Stomach (tissue), 4 donors: ENCODE measurements at regions not wholly inside any gene's neighbourhood (a gene's known extent, or its start where the extent isn't known, plus 50 kb on each side); places are given as distances from the start of the nearest gene placed in this dataset.
"Not testable (repeated sequence)": the region's sequence is repeated elsewhere in the genome, so short reads cannot be mapped to it uniquely, and the experiment has no call there.

Experiments
- CTCF ChIP-seq, 7 experiments: fragments of 450-650 bp in 4 of 7; fragments of 200-600 bp in 3 of 7; sonication (generic) in 3 of 7; IDR thresholded peaks; one replicate each; pipeline ENCODE4 v1.5.1; 2016 to 2019; ENCODE audit warnings: antibody characterized with exemption in 7 of 7, control low read depth in 2 of 7, mild to moderate bottlenecking in 1 of 7
- POLR2A ChIP-seq, 4 donors: fragments of 450-650 bp; IDR thresholded peaks; one replicate each; pipeline ENCODE4 v1.6.1; 2016; ENCODE audit warnings: antibody characterized with exemption in 4 of 4, control low read depth in 2 of 4, mild to moderate bottlenecking in 1 of 4, moderate library complexity in 1 of 4
- POLR2AphosphoS5 ChIP-seq, 3 donors: sonication (generic); formaldehyde crosslinking; IDR thresholded peaks; one replicate each; pipeline ENCODE4 v1.6.1; 2016; ENCODE audit warnings: antibody characterized with exemption in 3 of 3

DNA sequence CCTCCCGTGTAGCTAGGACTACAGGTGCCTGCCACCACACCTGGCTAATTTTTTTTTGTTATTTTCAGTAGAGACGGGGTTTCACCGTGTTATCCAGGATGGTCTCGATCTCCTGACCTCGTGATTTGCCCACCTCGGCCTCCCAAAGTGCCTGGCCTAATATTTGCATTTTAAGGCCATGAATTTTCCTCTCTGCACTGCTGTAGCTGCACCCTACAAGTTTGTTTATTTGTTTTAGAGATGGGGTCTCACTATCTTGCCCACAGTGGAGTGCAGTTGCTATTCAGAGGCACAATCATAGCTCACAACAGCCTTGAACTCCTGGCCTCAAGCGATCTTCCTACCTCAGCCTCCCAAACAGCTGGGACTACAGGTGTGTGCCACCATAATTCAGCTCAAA is 59.8 kb upstream of the NBPF3 start:
- not testable (repeated sequence) for TF ChIP-seq CTCF, POLR2AphosphoS5, POLR2A (IDR thresholded peaks at IDR 0.05)
